Endothelial cell of umbilical vein (primary cell): ENCODE measurements at regions not wholly inside any gene's neighbourhood (a gene's known extent, or its start where the extent isn't known, plus 50 kb on each side); places are given as distances from the start of the nearest gene placed in this dataset.

Source experiments
- BruUV-seq: library from RNA; stranded (reverse); fragments of 400-500 nt; replicated peaks from 2 replicates; lab custom pipeline; 2021; lab: Mats Ljungman, UMichigan
- CTCF ChIA-PET: fragments of 300-600, 350-600 bp; sonication (Branson Sonifier 250); formaldehyde crosslinking; loops from one replicate; lab custom pipeline; 2021; ENCODE audit warnings: antibody characterized with exemption, inconsistent platforms; lab: Charles Lee
- POLR2A ChIA-PET: fragments of 300-600, 350-600 bp; sonication (Branson Sonifier 250); formaldehyde crosslinking; loops from one replicate; lab custom pipeline; 2021; ENCODE audit warnings: antibody characterized with exemption, inconsistent platforms; lab: Charles Lee
- DNase-seq: peaks from one replicate; pipeline ENCODE4 v3.0.0-alpha.2; 2011; ENCODE audit warnings: low read depth, low spot score
- FAIRE-seq: peaks from 2 replicates; lab custom pipeline; 2011; peaks lifted over from hg19 to GRCh38; lab: Jason Lieb, UNC
- H2AFZ ChIP-seq: 2 replicates; pipeline ENCODE4 v1.6.0; 2012; ENCODE audit warnings: low read depth, low read length, control low read depth, inconsistent platforms
- H3K27ac ChIP-seq: 2 replicates; pipeline ENCODE4 v1.5.1; 2011; ENCODE audit warnings: low read depth, mild to moderate bottlenecking, control low read depth, low read length, moderate library complexity; ENCODE audit not compliant: insufficient read depth
- H3K27me3 ChIP-seq, 2 experiments: 2 replicates each; pipeline versions ENCODE4 v1.6.0 to v1.6.1; 2011; ENCODE audit warnings: low read length in 2 of 2, mixed read lengths in 1 of 2; ENCODE audit not compliant: control insufficient read depth in 2 of 2, insufficient read depth in 2 of 2
- H3K36me3 ChIP-seq, 2 experiments: 2 replicates in 1 of 2; 3 replicates in 1 of 2; pipeline ENCODE4 v1.5.1; 2011; ENCODE audit warnings: low read length in 2 of 2, mild to moderate bottlenecking in 1 of 2, moderate library complexity in 1 of 2; ENCODE audit not compliant: control insufficient read depth in 2 of 2, insufficient read depth in 2 of 2; ENCODE audit errors: extremely low read depth in 1 of 2
- H3K4me1 ChIP-seq: 3 replicates; pipeline ENCODE4 v1.5.1; 2011; ENCODE audit warnings: mild to moderate bottlenecking, low read length; ENCODE audit not compliant: control insufficient read depth, insufficient read depth; ENCODE audit errors: extremely low read depth
- H3K4me2 ChIP-seq: 2 replicates; pipeline ENCODE4 v1.6.1; 2011; ENCODE audit warnings: low read length, control low read depth, mixed read lengths; ENCODE audit not compliant: insufficient read depth
- H3K4me3 ChIP-seq, 3 experiments: fragments of 200-600 bp in 1 of 3; sonication (generic), shearing (Covaris generic) in 1 of 3; replicated peaks in 1 of 3; 2 replicates each; pipeline ENCODE4 v1.5.1; 2011 to 2016; ENCODE audit warnings: control low read depth in 3 of 3, low read length in 3 of 3, mild to moderate bottlenecking in 2 of 3, inconsistent platforms in 1 of 3, low read depth in 1 of 3, moderate library complexity in 1 of 3; ENCODE audit not compliant: insufficient read depth in 1 of 3
- H3K79me2 ChIP-seq: 2 replicates; pipeline ENCODE4 v1.6.0; 2012; ENCODE audit warnings: low read length, inconsistent platforms; ENCODE audit not compliant: control insufficient read depth, insufficient read depth
- H3K9ac ChIP-seq: replicated peaks from 2 replicates; pipeline ENCODE3; 2011; ENCODE audit warnings: low read length, control low read depth; ENCODE audit not compliant: insufficient read depth; ENCODE audit errors: extremely low read depth
- H3K9me1 ChIP-seq: replicated peaks from 3 replicates; pipeline ENCODE4 v1.6.0; 2011; ENCODE audit warnings: mild to moderate bottlenecking, low read length; ENCODE audit not compliant: control insufficient read depth, insufficient read depth; ENCODE audit errors: extremely low read depth
- H3K9me3 ChIP-seq: replicated peaks from 2 replicates; pipeline ENCODE4 v1.5.1; 2012; ENCODE audit warnings: low read length, inconsistent platforms; ENCODE audit not compliant: control insufficient read depth, insufficient read depth
- H4K20me1 ChIP-seq: replicated peaks from 2 replicates; pipeline ENCODE3; 2011; ENCODE audit warnings: mild to moderate bottlenecking, low read length; ENCODE audit not compliant: control insufficient read depth, insufficient read depth; ENCODE audit errors: extremely low read depth
- CTCF ChIP-seq, 2 donors: IDR thresholded peaks; 1 replicate in 1 of 2; 2 replicates in 1 of 2; pipeline ENCODE4 v1.5.1; 2011; ENCODE audit warnings: low read length in 2 of 2, mild to moderate bottlenecking in 2 of 2, moderate library complexity in 2 of 2, control low read depth in 1 of 2, inconsistent platforms in 1 of 2, low read depth in 1 of 2; ENCODE audit not compliant: insufficient read depth in 1 of 2; ENCODE audit errors: extremely low read depth in 1 of 2
- EZH2 ChIP-seq: IDR thresholded peaks from 2 replicates; pipeline ENCODE4 v1.6.1; 2012; ENCODE audit warnings: borderline replicate concordance, low read depth, mild to moderate bottlenecking, moderate library complexity, low read length, inconsistent platforms; ENCODE audit not compliant: severe bottlenecking
- FOS ChIP-seq: IDR thresholded peaks from 2 replicates; pipeline ENCODE4 v1.6.1; 2011; ENCODE audit warnings: mild to moderate bottlenecking, low read length, moderate library complexity, borderline replicate concordance; ENCODE audit not compliant: insufficient read depth
- GATA2 ChIP-seq: IDR thresholded peaks from 2 replicates; pipeline ENCODE4 v1.7.0; 2011; ENCODE audit warnings: low read depth, mild to moderate bottlenecking, moderate library complexity, mixed read lengths, low read length; ENCODE audit not compliant: insufficient read length, insufficient read depth
- JUN ChIP-seq: IDR thresholded peaks from 2 replicates; pipeline ENCODE4 v1.6.1; 2011; ENCODE audit warnings: borderline replicate concordance, low read depth; ENCODE audit not compliant: insufficient read length, insufficient read depth
- MAX ChIP-seq: IDR thresholded peaks from 2 replicates; pipeline ENCODE4 v1.6.1; 2011; ENCODE audit not compliant: insufficient read depth, insufficient read length
- MYC ChIP-seq: IDR thresholded peaks from one replicate; pipeline ENCODE4 v1.6.1; 2011; ENCODE audit warnings: mild to moderate bottlenecking, low read depth, low read length
- POLR2A ChIP-seq: IDR thresholded peaks from 2 replicates; pipeline ENCODE4 v1.6.1; 2012; ENCODE audit warnings: low read depth, mild to moderate bottlenecking, control low read depth, low read length
- POLR2AphosphoS5 ChIP-seq: IDR thresholded peaks from 2 replicates; pipeline ENCODE4 v1.6.1; 2012; ENCODE audit warnings: low read depth, mild to moderate bottlenecking, control low read depth, low read length, moderate library complexity; ENCODE audit not compliant: insufficient read depth
- dilution Hi-C: fragments of 300-500 bp; cut with MboI; formaldehyde crosslinking; loops from one replicate; pipeline ENCODE4 v1.15.0; 2019; ENCODE audit warnings: low sequenced_read_pairs; ENCODE audit not compliant: extremely low pct_ligation_motif_present
- intact Hi-C: fragments of 100-400 bp; cut with micrococcal nuclease; formaldehyde crosslinking; loops from one replicate; pipeline ENCODE4 v1.10.0; 2022

GRCh38 chr13:112012705-112013085 is 54.3 kb upstream of the SOX1 start:
- H3K4me2 ChIP-seq = no peak overlapping the region
- intact Hi-C loops = no loop called here
- no peak overlapping the region for H3K9ac ChIP-seq

DNA sequence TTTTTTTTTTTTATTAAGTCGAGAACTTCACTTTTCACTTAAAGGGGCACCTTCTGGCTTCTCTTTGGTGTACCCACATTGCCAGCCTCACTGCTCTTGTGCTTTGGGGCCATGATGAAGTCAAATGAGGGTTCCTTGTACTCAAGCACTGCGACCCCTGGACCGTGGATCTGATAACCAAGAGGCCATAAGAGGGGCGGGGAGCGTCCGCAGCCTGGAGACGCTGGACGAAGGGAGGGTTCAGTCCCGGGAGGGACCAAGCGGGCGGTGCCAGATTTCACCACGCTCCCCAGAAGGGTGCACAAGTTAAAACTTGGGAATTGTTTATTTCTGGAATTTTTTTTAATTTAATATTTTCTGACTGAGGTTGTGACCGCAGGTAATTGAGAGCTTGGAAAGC is 53.3 kb upstream of the SOX1 start:
- Histone ChIP-seq H3K4me3 (no peak overlapping the region), H3K9me1 (no peaks in the 10 kb centered on the region), H3K9ac (no peak overlapping the region), H3K4me2 (no peak overlapping the region), H4K20me1 (no peaks in the 10 kb centered on the region), H3K27me3 (no peaks in the 10 kb centered on the region), H3K4me1 (no peaks in the 10 kb centered on the region), H3K9me3 (peaks cover 1% of the 10 kb centered on the region), H2AFZ (no peak overlapping the region), H3K36me3 (no peaks in the 10 kb centered on the region), H3K79me2 (no peaks in the 10 kb centered on the region), H3K27ac (no peak overlapping the region)
- intact Hi-C loops = no loop called here
- BruUV-seq = no TSS peak
- POLR2A ChIA-PET = no interaction called here
- DNase-seq (no peak), FAIRE-seq (no peak)
- CTCF ChIA-PET = no interaction called here
- TF ChIP-seq JUN = no peak
- no peak for TF ChIP-seq FOS
- no peak for TF ChIP-seq MYC
- no peak for TF ChIP-seq CTCF (IDR thresholded peaks at IDR 0.05; ENCODE audit: extremely low read depth in 1 of 2, insufficient read depth in 1 of 2, low read depth in 1 of 2, low read length in 2 of 2)
- TF ChIP-seq POLR2AphosphoS5 = no peak
- TF ChIP-seq MAX = no peak
- no peak for TF ChIP-seq GATA2
- TF ChIP-seq EZH2 = no peak
- no peak for TF ChIP-seq POLR2A
- dilution Hi-C loops = no loop called here

More at GRCh38 chr13:112012705-112013085, 54.3 kb upstream of the SOX1 start:
- no peaks in the 10 kb centered on the region for H4K20me1 ChIP-seq
- no peak overlapping the region for H3K27ac ChIP-seq
- ChIA-PET CTCF (no interaction called here), POLR2A (no interaction called here)
- H2AFZ ChIP-seq = no peak overlapping the region
- H3K79me2 ChIP-seq = no peaks in the 10 kb centered on the region
- peaks cover 4% of the 10 kb centered on the region for H3K9me3 ChIP-seq
- no peaks in the 10 kb centered on the region for H3K9me1 ChIP-seq
- no peaks in the 10 kb centered on the region for H3K36me3 ChIP-seq
- dilution Hi-C loops = no loop called here
- FAIRE-seq (no peak), DNase-seq (no peak)
- no peak overlapping the region for H3K4me3 ChIP-seq
- BruUV-seq = no TSS peak
- TF ChIP-seq JUN (no peak), GATA2 (no peak), MAX (no peak)
- H3K27me3 ChIP-seq = no peaks in the 10 kb centered on the region
- no peaks in the 10 kb centered on the region for H3K4me1 ChIP-seq
